Mesothelial cell of epicardium (in vitro differentiated cells): ENCODE measurements at regions not wholly inside any gene's neighbourhood (a gene's known extent, or its start where the extent isn't known, plus 50 kb on each side); places are given as distances from the start of the nearest gene placed in this dataset.

Source experiments
- DNase-seq, 2 experiments: peaks; one replicate each; pipeline ENCODE4 v3.0.0; 2021; ENCODE audit warnings: low spot score in 2 of 2; ENCODE audit not compliant: unreplicated experiment in 2 of 2
- H3K27ac Mint-ChIP-seq: 2 replicates; pipeline ENCODE4 v1.8.0; 2021; ENCODE audit warnings: mixed read lengths
- H3K27me3 Mint-ChIP-seq: 2 replicates; pipeline ENCODE4 v1.8.0; 2021; ENCODE audit warnings: low read depth, mixed read lengths
- H3K36me3 Mint-ChIP-seq: 2 replicates; pipeline ENCODE4 v1.8.0; 2021; ENCODE audit warnings: mixed read lengths
- H3K4me1 Mint-ChIP-seq: 2 replicates; pipeline ENCODE4 v1.8.0; 2021; ENCODE audit warnings: mixed read lengths
- H3K4me3 Mint-ChIP-seq: 2 replicates; pipeline ENCODE4 v1.8.0; 2021; ENCODE audit warnings: mild to moderate bottlenecking, moderate library complexity, mixed read lengths
- H3K9me3 Mint-ChIP-seq: 2 replicates; pipeline ENCODE4 v1.8.0; 2021; ENCODE audit warnings: mixed read lengths
- CTCF ChIP-seq: fragments of 200-600 bp; sonication (generic); IDR thresholded peaks from one replicate; pipeline ENCODE4 v1.5.0; 2021; ENCODE audit warnings: antibody characterized with exemption; ENCODE audit not compliant: unreplicated experiment

DNA sequence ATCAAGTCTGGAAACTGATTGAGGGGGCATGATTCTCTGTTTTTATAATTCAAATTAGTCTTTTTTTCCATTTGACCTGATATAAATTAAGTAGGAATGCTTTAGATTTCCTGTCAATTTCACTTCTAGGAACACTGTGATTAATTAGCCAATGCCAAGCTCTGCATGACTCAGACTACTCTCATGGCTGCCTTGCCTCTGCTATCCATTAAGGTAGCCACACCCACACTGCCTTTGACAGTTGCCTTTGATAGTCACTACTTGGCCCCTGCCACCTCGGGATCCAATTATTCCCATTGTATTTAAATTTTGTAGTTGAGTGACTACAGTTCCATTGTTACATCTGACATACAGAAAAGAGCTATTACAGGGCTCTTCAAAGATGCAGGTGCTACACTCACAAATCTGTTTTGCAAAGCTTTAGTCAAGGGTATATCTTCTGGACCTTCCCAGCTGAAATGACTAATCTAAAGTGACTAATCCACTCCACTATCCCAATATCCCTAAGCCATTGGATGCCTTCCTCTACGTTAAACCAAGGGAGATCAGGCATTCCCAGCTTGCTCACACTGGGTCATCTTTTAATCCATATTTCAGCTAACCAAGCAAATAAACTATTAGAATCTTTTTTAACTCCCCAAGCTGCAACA, 1193.1 kb upstream of the MIR17HG start:
- peaks cover 6% of the 10 kb centered on the region for H3K9me3 Mint-ChIP-seq
- H3K27ac Mint-ChIP-seq: no peak overlapping the region
- no peaks in the 10 kb centered on the region for H3K36me3 Mint-ChIP-seq
- H3K4me3 Mint-ChIP-seq: no peak overlapping the region
- no peak for DNase-seq
- no peaks in the 10 kb centered on the region for H3K4me1 Mint-ChIP-seq
- TF ChIP-seq CTCF: no peak
- H3K27me3 Mint-ChIP-seq: no peaks in the 10 kb centered on the region

- Mint-ChIP-seq H3K27me3 (no peaks in the 10 kb centered on the region), H3K4me3 (no peak overlapping the region), H3K9me3 (peaks cover 6% of the 10 kb centered on the region), H3K27ac (no peak overlapping the region), H3K36me3 (no peaks in the 10 kb centered on the region), H3K4me1 (no peaks in the 10 kb centered on the region)
- DNase-seq: no peak
- TF ChIP-seq CTCF: no peak
Observed at GRCh38 chr13:90156390-90156789, 1191.1 kb upstream of the MIR17HG start.

DNA sequence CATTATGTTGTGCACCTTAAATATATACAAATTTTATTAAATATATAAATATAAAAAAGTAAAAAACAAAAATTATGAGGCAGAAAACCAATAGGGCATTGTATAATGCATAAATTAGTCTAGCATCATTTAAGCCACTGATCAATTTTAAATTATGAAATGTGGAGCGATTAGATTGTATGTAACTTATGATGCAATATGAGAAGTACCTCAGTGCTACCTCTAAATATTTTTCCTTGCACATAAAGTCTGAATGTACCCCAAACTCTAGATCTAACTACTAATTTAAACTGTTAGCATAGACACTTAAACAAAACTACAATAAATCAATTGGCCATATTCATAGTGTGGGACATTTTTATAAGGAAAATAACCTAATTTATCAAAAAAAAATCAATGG, 1178.5 kb upstream of the MIR17HG start:
- Mint-ChIP-seq H3K9me3 (no peaks in the 10 kb centered on the region), H3K27me3 (no peaks in the 10 kb centered on the region), H3K4me1 (no peaks in the 10 kb centered on the region), H3K36me3 (no peaks in the 10 kb centered on the region), H3K27ac (no peak overlapping the region), H3K4me3 (no peak overlapping the region)
- TF ChIP-seq CTCF: no peak
- DNase-seq: no peak

DNA sequence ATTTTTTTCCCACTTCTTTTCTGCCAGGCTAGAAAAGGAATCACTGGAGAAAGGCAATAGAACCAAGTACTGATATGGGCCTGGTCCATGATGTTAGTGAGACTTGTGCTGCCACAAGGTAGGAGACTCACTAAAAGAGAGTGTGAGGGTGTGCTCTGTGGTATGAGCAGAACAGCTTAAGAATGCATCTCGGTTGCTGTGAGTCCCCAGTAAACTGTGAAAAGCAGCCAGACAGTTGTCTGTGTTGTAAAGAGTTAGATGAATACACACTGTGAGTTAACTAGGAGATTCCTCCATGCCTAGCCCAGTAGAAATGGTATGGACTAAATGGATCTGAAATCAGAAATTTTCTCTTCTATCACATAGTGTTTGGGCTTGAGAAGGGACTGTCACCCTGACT, 1177.3 kb upstream of the MIR17HG start:
- TF ChIP-seq CTCF: no peak
- Mint-ChIP-seq H3K9me3 (no peaks in the 10 kb centered on the region), H3K4me3 (no peak overlapping the region), H3K4me1 (no peaks in the 10 kb centered on the region), H3K27me3 (no peaks in the 10 kb centered on the region), H3K27ac (no peak overlapping the region), H3K36me3 (no peaks in the 10 kb centered on the region)
- DNase-seq: no peak

DNA sequence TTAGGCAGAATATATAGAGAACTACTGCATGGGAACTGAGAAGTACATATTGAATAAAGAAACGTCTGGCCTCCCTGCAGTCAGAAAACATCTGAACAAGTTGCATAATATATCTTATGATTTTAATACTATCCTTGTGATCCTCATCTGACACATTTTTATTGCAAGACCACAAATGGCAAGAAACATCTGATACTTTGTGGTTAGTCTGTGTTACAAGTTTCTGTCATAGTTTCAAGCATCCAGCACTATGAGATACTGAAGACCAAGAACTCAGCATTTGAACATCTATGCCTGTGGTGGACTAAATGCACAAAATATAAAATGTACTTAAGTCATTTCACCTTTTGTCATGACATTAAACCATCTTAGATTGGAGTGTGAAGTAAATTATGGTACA, 1175.8 kb upstream of the MIR17HG start:
- H3K27me3 Mint-ChIP-seq: no peaks in the 10 kb centered on the region
- no peak for TF ChIP-seq CTCF
- no peak for DNase-seq
- no peaks in the 10 kb centered on the region for H3K36me3 Mint-ChIP-seq
- no peaks in the 10 kb centered on the region for H3K4me1 Mint-ChIP-seq
- H3K4me3 Mint-ChIP-seq: no peak overlapping the region
- H3K9me3 Mint-ChIP-seq: no peaks in the 10 kb centered on the region
- H3K27ac Mint-ChIP-seq: no peak overlapping the region

DNA sequence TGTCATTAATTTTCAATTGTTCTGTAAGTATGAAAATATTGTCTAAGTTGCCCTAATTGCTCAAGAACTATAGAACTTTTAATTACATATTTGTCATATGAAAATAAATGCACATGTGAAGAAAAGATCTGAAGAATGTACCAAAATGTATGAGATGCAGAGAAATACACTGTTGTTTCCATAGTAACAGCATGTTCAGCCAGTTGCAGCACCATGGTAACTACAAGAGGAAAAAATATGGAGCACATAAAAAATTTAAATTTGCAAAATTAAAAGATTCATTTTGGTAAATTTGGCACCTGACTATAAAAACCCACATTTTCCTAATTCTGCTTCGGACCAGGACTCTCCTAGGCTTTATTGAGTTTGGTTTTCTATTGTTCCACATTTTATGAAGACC, 1170.0 kb upstream of the MIR17HG start:
- no peaks in the 10 kb centered on the region for H3K9me3 Mint-ChIP-seq

More for the DNA sequence above, 1170.0 kb upstream of the MIR17HG start:
- H3K27ac Mint-ChIP-seq: no peak overlapping the region
- no peak overlapping the region for H3K4me3 Mint-ChIP-seq
- H3K36me3 Mint-ChIP-seq: no peaks in the 10 kb centered on the region
- no peak for TF ChIP-seq CTCF
- no peaks in the 10 kb centered on the region for H3K27me3 Mint-ChIP-seq
- DNase-seq: no peak
- no peaks in the 10 kb centered on the region for H3K4me1 Mint-ChIP-seq
